Gastroesophageal sphincter (tissue), 3 donors: ENCODE measurements at regions not wholly inside any gene's neighbourhood (a gene's known extent, or its start where the extent isn't known, plus 50 kb on each side); places are given as distances from the start of the nearest gene placed in this dataset.

Experiments used
- EP300 ChIP-seq: sonication (generic); formaldehyde crosslinking; IDR thresholded peaks from one replicate; pipeline ENCODE4 v1.6.1; 2017; ENCODE audit warnings: antibody characterized with exemption, mild to moderate bottlenecking
- POLR2A ChIP-seq, 2 donors: fragments of 450-650 bp; IDR thresholded peaks; one replicate each; pipeline ENCODE4 v1.6.1; 2017; ENCODE audit warnings: antibody characterized with exemption in 2 of 2, mild to moderate bottlenecking in 2 of 2, moderate library complexity in 1 of 2
- POLR2AphosphoS5 ChIP-seq: sonication (generic); formaldehyde crosslinking; IDR thresholded peaks from one replicate; pipeline ENCODE4 v1.6.1; 2017; ENCODE audit warnings: antibody characterized with exemption
- TF ChIP-seq, protein P1 (sequence below), 4 experiments: fragments of 200-600 bp in 2 of 4; fragments of 450-650 bp in 2 of 4; sonication (generic) in 1 of 4; IDR thresholded peaks; one replicate each; pipeline ENCODE4 v1.5.1; 2017 to 2019; ENCODE audit warnings: antibody characterized with exemption in 4 of 4, mild to moderate bottlenecking in 2 of 4, moderate library complexity in 2 of 4

- TF ChIP-seq, protein P1, sequence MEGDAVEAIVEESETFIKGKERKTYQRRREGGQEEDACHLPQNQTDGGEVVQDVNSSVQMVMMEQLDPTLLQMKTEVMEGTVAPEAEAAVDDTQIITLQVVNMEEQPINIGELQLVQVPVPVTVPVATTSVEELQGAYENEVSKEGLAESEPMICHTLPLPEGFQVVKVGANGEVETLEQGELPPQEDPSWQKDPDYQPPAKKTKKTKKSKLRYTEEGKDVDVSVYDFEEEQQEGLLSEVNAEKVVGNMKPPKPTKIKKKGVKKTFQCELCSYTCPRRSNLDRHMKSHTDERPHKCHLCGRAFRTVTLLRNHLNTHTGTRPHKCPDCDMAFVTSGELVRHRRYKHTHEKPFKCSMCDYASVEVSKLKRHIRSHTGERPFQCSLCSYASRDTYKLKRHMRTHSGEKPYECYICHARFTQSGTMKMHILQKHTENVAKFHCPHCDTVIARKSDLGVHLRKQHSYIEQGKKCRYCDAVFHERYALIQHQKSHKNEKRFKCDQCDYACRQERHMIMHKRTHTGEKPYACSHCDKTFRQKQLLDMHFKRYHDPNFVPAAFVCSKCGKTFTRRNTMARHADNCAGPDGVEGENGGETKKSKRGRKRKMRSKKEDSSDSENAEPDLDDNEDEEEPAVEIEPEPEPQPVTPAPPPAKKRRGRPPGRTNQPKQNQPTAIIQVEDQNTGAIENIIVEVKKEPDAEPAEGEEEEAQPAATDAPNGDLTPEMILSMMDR (IDR thresholded peaks at IDR 0.05): no peak
- TF ChIP-seq POLR2A (IDR thresholded peaks at IDR 0.05) (no peak), POLR2AphosphoS5 (no peak), EP300 (no peak)
Measured at GRCh38 chr1:214934045-214934444, 148.5 kb upstream of the KCNK2 start.
